Cerebellar nuclear complex (tissue), 1 donor: ENCODE measurements at regions not wholly inside any gene's neighbourhood (a gene's known extent, or its start where the extent isn't known, plus 50 kb on each side); places are given as distances from the start of the nearest gene placed in this dataset.

Source experiments
- DNase-seq, 2 experiments: peaks; one replicate each; lab custom pipeline; 2025; lab: John Stamatoyannopoulos, UW

DNA sequence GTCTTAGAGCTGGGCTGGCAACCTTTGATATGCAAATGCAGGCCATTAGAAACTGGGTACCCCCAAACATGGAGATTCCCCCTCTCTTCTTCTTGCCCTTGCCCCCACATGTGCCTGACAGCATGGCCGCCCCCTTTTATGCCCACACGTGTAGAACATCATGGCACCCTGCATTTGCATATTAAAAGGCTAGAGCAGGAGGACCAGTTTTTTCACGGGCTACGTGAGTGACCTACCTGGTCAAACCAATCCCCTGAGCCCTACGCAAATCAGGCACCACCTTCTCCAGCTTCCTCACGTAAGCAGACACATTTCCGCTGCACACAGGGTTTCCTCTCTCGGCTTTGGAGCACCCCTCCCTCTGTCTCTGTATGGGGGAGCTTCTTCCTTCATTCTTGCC lies 110.9 kb upstream of the COPS8 start:
- DNase-seq: no peak

DNA sequence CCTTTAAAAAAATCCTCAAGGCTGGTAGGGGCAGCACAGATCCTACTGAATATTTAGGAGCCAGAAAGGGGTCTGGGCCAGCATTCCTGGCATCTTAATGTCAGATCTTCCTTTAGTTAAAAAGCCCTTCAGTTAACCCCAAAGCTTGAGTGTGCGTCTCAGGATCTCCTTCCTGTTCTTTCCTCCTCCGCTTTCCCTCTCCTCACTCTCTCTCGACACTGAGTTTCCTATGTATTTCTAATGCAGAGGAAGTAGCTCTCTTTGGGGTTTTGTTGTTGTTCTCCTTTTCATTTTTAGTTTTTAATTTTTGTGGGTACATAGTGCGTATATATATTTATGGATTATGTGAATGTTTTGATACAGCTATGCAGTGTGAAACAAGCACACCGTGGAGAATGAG lies 109.9 kb upstream of the COPS8 start:
- DNase-seq: no peak

DNA sequence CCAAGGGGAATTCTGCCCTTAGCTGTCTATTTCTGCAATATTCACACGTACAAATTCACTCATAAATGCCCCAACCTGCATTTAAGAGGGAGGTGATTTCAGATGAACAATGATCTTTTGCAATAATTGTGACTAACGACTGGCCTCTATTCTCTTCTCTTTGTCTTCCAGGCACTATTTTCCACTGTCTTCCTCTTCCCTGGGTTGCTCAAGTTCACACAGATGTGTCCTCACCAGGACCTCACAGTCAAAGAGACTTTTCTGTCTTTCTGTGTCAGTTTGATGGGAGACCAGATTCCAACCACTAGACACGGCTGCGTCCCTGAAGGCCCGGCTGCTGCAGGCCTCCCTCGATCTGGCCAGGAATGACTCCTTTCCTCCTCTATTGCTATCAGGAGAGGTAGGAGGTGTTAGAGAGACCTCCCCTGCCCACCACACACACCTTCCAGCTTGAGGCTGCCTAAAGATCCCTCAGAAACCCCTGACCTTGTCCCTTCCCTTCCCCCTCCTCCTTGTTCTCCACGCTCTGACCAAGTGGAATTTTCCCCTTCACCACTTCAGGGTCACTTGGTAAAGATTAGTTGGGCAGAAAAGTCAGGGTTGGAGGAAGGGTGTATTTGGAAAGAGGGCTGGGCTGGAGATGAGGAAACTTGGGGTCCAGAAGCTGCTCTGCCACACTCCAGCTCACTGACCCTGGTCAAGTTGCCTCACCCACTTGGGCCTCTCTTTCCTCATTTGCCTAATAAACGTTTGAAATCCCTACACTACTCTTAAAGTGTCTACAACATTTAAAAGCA lies 109.2 kb upstream of the COPS8 start:
- DNase-seq: no peak

DNA sequence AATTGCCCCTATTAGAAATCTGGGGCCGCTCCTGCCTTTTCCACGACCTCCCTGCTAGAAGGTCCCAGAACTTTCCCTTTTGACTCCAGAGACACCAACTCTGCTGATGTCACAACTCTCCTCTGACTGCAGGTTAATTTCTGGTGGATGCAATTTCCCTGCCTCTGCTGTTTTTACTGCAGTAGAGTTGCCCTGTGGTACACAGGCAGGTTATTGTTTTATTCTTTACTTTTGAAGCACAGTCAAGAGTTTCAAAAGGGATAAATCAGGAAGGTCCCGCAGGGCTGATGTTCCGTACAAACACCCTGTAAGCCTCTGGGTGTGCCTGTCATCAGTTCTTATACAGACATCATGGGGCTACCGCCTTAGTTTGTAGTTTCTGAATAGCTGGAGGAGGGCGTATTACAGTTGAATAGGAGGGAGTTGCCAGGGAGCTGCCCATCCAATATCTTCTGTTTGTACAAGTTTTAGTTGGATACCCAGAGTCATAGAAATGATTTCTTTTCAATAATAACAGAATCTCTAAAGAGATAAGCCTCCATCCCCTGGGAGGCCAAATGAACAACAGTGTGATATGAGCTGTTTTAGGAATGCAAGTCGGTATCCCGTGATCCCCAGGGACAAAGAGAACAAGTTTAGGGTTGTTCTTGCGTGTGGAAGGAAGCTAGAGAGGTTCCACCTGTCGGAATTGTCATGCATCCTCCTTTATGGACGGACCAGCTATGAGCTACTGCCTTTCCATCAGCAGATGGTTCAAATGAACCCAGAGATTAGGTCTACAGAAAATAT lies 108.4 kb upstream of the COPS8 start:
- no peak for DNase-seq

DNA sequence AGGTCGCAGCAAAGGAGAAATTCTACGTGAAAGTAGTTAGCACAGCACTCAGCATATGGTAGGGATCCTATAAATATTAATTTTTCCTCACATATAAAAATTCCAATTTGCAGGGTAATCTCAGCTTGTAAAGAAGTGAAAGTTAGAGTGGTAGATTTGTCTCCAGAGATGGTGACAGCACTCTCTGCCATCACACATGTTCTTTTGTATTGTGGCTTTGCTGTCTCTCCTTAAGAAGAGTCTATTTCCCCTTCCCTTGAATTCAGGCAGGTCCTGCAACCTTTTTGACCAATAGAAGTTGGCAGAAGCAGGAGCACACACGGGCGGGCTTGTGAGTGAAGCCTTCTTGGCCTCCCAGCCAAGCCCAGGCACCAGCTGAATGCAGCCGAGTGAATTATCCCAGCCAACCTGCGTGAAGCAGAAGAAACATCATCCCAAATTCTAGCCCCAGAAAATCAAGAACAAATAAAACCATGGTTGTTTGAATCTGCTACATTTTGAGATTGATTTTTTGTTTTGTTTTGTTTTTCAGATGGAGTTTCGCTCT lies 107.8 kb upstream of the COPS8 start:
- no peak for DNase-seq

DNA sequence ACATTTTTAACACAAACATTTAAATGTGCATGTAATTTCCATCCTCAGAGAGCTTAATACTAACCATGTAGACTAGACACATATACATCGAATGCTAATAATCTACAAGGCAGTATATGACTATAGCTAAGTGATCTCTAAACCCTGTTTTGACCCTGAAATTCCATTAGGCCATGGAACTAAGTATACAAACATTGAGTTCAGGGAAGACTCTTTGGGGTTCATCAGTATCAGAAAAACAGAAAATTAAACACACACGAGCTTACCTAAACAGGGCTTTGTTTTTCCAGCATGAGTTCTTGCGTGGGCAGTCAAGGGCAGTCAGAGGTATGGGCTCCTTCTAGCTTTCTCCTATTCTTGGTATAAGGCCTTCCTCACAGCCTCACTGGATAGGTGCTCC lies 106.0 kb upstream of the COPS8 start:
- DNase-seq: no peak

DNA sequence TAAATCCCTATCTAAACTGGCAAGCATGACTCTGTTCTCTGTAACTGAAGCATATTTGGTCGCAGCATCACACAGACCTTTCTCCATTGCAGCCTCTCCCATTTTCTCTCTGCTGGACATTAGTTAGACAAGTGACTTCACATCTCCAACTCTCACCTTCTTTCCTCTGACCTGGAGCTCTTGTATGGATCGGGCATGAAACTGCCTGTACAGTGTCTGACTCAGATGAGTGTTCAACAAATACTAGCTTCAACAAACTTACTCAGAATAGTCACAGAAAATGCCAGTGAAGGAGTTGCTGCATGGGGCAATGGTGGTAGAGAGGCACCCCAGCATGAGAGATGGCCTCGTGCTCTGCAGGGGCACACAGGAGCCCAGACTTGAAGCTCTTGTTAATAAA lies 104.7 kb upstream of the COPS8 start:
- no peak for DNase-seq

DNA sequence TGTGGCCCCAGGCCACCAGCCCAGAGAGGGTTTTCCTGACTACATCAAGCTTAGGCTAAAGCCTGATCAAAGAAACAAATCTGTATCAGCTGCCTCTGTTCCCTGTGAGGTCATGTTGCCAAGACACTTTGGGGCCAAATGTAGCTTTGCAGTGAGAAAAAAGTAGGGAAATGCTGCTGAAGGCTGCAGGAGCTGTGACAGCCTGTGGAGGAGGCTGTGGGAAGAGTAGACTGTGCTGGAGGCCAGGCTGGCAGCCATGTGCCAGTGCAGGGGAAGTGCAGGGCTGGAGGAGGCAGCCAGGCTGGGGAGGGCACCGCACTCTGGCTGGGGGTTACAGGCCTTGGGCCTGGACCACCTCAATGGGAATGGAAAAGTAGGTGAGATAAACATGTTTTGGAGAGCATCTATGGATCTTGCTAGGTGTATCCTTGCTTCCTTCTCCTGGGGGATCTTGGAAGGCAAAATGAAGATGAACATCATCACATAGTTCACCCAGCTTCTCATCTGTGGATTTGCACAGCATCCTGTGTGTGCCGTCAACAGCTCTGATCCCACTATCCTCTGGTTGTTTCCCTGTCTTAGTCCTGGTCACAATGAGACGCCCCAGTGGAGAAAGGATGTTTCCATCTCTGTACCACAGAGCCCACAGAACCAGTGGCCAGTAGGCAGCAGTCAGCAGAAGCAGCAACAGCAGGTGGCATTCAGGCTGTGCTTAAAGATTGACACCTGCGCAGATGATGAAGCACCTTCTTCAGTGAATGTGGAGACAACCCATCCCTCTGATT lies 103.8 kb upstream of the COPS8 start:
- DNase-seq: no peak

DNA sequence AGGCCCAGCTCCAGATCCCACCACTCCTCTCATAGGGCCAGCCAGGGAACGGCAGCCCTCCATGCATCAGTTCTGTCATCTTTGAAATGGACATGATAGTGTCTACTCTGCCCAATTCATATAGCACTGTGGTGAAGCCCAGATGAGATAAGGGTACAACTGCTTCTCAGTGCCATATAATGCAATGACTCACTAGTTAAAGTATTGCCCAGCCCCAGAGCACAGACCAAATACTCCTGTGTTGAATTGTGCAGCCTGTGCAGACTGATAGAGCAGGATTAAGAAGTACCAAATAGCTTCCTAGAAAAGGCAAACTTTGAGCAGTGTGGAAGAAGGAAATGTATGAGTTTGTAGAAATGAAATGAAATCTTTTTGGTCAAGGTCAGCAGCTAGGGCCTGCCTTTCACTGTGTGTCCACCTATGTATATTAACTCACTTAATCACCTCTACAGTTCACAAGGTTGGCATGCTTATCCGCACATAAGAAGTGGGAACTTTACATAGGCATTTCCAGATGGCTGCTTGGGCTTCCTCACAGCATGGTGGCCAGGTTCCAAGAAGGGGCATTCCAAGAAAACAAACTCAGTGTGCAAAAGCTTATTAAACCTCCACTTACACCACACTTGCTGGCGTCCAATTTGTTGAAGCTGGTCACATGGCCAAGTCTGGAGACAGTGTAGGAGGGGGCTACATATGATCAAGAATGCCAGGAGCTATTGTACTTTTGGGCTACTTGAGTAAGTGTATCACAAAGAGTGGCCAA lies 102.8 kb upstream of the COPS8 start:
- no peak for DNase-seq

DNA sequence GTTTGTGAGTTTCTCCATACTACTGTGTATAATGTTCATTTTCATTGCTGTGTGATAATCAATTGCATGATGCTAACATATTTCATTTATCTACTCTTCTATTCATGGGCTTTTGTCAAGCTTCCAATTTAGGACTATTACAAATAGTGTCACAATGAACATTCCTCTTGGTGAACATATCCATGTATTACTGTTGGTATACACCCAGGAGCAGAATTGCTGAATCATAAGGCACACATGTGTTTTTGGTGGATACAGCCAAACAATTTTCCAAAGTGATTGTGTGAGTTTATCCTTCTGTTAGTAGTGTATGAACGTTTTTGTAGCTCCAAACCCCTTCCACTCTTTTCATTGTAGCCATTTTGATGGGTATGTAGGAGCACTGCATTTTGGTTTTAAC lies 101.6 kb upstream of the COPS8 start:
- no peak for DNase-seq

DNA sequence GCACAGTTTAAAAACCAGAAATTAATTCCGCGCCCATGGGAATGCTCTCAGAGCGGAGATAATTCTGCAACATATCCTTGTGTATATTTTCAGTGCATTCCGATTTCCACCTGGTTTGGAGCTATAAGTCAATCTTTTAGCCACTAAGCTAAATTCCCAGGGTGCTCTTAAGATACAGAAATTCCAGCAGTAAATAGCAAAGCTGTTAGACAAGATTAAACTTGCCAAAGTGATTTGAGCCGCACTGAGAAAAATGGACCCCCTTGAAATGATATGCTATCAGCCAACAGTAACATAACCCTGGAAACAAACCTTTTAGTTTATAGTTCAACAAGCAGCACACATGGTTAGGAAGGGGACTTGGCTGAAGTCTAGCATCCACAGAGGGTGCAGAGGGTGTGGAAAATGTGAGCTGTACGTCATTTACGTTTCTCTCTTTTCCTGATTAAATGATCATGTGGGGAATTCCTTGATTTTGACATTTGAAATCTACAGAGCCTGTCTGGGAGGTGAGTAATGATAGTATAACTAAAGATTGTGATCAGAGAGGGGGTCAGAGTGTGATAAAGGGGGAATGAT lies 99.8 kb upstream of the COPS8 start:
- DNase-seq: no peak

DNA sequence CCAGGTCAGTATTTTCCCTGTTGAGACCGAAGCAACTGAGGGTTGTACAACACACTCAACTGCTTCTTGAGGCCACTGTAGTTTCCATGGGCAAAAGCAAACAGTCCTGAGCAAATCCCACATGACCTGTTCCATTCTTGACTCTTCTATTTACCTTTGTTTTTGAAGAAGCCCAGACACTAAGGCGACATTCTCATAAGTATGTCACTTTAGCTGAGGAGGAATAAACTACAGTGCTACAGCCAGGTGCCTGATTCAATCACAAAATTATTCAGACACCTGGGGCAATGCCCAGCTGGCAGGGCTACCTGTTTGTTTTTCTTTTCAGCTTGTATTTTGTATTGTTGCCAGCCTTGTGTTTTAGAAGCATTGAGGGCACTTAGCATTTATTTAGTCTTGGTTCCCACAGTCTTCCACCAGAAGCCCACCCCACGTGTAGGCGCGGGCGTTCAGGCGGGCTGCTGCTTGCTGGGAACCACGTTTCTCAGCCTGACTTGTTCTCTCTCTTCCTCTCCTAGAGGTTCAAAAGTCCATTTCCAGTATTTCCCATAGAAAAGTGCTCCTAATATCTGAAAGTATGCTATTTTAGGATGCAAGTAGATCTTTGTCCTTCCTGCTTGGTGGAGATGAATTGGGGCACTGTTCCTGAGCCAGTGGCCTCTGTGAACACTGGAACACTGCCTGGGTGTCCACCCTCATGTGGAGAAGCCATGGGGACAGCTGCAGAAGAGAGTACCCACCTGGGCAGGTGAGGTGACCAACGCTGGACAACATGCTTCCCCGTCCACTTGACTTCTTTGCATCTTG lies 99.0 kb upstream of the COPS8 start:
- DNase-seq: no peak

DNA sequence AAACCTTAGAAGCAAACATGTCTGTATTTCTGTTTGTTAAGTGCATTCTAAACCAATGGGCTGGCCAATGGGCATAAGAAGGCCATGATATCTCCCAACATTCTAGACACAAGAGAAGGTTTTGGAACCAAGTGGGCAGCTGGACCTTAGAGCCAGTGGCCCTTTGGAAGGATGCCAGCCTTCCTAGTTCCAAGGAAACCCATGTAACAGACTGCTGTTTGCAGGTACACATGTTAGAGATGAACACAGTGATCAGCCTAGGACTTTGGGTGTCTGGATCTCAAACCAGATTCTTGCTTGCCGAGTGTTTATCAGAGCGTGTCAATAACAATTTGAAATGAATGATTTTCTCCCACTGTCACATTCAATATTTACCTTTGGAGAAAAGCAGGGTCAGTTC lies 97.5 kb upstream of the COPS8 start:
- DNase-seq: no peak

DNA sequence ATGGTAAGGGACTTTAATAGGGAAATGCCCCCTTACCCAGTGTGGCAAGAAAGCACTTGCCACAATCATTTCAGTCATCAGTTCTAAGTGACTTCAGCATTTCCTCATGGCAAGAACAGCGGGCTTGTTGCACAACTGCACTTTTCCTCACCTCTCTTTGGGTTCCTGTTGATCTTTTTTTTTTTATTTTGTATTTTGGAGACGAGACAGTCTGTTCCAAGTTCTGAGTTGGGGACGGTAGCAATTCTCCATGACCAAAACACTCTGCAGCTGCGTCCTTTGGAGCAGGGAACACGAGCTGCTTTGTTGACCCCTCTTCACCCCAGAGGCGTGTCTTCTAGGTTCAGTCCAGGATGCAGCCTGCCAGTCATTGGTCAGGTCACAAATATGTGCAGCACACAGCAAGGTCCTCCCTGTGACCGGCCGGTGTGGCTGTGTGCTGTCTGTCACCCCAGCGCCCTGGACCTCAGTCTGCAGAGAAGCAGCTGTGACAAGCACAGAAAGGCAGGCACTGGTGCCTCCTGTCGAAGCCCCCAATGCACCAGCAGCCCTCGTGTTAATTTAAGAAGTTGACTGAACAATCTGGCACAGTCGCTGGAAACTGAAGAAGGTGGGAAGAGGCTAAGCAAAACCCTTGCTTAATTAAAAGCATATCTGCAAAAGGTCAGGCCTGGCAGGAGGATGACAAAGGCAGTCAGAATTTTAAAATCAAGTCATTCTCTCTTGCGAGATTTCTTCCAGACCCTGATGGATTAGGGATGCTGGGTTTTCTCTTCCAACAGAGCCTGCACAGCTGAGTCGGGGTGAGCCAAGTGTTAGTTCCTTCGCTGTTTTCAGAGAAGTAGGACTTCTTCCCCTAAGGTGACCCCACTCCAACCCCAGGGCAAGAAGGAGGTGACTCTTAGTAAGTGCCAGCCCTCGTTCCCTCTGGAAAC lies 96.7 kb upstream of the COPS8 start:
- DNase-seq: no peak

DNA sequence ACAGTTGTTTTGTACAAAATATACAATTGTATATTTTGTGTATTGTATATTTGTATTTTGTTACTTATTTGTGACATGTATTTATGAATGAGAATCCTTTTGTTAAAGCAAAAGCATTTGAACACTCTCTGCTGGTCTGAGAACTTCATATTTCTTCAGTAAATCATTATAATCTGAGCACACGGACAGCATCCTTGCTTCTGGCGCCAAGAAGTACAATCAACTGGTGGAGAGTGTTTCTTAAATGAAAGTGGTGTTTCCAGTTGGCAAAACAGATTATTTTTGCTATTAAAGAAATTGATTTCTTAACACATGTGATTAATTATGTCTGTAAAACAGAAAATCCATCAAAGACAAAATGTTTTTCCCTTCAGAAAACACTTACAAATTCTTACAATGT lies 95.1 kb upstream of the COPS8 start:
- no peak for DNase-seq

DNA sequence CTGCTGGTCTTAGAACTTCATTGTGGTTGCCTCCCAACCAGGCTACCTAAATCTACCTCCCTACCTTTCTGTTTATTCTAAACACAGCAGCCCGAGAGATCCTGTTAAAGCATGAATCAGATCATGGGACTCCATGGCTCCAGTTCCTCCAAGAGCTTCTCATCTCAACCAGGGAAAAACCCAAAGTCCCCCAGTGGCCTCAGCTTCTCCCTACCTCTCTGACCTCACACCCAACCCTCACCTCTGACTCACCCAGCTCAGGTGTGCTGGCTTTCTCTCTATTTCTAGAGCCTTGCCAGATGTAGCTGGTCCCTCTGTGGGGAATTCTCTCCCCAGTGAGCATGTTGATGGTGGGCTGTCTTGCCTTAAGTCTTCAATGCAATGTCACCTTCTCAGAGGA lies 93.8 kb upstream of the COPS8 start:
- no peak for DNase-seq

DNA sequence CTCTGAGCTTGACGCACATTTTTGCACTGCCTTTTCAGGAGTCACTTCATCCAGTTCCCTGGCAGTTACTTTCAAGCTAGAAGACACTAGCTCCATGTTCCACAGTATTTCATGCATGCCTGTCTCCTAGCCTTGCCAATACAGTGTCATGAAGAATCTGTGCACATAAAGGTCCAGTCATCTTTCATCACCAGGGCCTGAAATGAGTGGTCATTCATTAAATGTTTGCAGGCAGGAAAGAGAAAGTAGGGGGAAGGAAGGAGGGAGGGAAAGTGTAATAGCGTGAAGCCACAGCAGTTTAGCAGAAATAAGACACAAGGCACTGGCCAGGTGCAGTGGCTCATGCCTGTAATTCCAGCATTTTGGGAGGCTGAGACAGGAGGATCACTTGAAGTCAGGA lies 92.4 kb upstream of the COPS8 start:
- DNase-seq: no peak

DNA sequence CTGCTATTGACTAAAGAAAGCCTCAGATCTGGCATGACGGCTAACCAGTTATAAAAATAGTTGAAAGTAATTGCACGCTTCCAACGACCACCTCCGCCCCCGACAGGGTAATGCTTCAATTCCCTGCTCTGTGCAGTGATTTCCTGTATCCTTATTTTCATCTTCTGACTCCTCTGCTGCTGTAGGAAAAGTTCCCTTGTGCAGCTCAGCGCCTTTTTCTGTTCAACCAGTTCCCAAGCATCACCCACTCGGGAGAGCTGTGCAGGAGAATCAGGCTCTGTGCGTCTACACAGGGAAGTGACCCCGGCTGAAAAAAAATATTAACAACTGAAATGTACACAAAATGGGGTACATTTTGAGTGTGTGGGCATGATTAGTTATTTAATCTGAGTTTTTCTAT lies 91.3 kb upstream of the COPS8 start:
- no peak for DNase-seq

DNA sequence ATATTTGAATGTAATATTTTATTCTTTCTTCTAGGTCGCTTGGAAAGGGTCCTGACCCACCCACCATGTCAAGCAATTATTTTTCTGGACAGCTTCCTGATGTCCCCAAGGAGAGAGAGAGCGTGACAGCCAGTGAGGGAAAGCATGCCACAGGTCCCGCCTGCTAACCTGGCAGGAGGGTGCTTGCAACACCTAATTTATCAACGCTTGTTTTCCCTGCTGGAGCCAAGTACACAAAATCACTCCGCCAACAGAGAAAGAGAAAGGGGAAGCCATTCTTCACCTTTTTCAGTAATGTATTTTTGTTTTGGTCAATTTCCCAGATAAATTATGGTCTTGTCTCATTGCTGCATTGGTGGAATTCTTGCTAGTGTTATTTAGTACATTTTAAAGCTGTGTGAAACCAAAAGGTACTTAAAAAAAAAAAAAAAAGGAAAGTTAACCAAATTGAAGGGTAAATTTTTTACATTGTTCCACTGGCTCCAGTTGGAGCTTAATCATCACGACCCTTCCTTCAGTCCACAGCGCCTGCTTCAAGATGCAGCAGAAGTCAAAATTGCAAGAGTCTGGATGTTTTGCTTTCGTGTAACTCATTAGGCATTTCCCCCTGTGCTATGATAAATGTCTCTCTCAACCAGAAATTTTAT lies 88.5 kb upstream of the COPS8 start:
- DNase-seq: no peak
